SK-N-SH (cell line): ENCODE measurements at regions not wholly inside any gene's neighbourhood (a gene's known extent, or its start where the extent isn't known, plus 50 kb on each side); places are given as distances from the start of the nearest gene placed in this dataset.

Experiments
- EP300 ChIP-seq, 2 experiments: IDR thresholded peaks; 2 replicates each; pipeline versions ENCODE4 v1.4.0 to v1.6.1; 2012; ENCODE audit warnings: borderline replicate concordance in 1 of 2, low read depth in 1 of 2, low read length in 1 of 2
- EZH2phosphoT487 ChIP-seq: fragments of 200-600 bp; sonication (generic); IDR thresholded peaks from 2 replicates; pipeline ENCODE4 v1.6.1; 2017; ENCODE audit warnings: low read depth, mixed run types, mild to moderate bottlenecking, antibody characterized with exemption, moderate library complexity, borderline replicate concordance
- POLR2AphosphoS5 ChIP-seq: IDR thresholded peaks from 2 replicates; pipeline ENCODE4 v1.6.1; 2012; ENCODE audit warnings: low read depth, low read length
- RCOR1 ChIP-seq: fragments of 150-350 bp; IDR thresholded peaks from 2 replicates; pipeline ENCODE4 v1.6.1; 2017; ENCODE audit warnings: antibody characterized with exemption, low read length
- RFX5 ChIP-seq: IDR thresholded peaks from 2 replicates; pipeline ENCODE4 v1.6.1; 2012; ENCODE audit warnings: mild to moderate bottlenecking, improper control_type of control experiment, low read length
- TF ChIP-seq, protein P1 (sequence below): fragments of 200-600 bp; sonication (generic); IDR thresholded peaks from 2 replicates; pipeline ENCODE4 v1.6.1; 2017; ENCODE audit warnings: antibody characterized with exemption, mild to moderate bottlenecking, moderate library complexity
- TF ChIP-seq, protein P2 (sequence below): fragments of 150-350 bp; IDR thresholded peaks from 2 replicates; pipeline ENCODE4 v1.6.1; 2017; ENCODE audit warnings: antibody characterized with exemption, low read length, low read depth, borderline replicate concordance

DNA sequence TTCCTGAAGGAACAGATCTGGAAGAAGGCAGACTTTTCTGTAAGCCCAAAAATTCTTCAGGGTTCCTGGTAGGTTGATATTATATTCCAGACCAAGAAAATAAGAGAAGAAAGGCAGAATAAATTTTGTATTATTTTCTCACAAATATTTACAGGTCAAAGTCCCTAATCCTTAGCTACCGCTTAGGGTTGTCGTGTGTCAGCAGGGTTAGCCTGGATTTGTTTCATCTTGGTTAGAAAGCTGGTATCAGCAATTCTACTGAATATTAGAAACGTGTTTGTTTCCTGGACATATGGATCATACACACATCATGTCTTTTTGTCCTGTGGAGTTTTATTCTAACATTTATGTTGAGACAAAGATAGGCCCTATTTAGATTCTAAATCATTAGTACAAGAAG, 232.9 kb upstream of the CXXC4 start:
- TF ChIP-seq, protein P1, sequence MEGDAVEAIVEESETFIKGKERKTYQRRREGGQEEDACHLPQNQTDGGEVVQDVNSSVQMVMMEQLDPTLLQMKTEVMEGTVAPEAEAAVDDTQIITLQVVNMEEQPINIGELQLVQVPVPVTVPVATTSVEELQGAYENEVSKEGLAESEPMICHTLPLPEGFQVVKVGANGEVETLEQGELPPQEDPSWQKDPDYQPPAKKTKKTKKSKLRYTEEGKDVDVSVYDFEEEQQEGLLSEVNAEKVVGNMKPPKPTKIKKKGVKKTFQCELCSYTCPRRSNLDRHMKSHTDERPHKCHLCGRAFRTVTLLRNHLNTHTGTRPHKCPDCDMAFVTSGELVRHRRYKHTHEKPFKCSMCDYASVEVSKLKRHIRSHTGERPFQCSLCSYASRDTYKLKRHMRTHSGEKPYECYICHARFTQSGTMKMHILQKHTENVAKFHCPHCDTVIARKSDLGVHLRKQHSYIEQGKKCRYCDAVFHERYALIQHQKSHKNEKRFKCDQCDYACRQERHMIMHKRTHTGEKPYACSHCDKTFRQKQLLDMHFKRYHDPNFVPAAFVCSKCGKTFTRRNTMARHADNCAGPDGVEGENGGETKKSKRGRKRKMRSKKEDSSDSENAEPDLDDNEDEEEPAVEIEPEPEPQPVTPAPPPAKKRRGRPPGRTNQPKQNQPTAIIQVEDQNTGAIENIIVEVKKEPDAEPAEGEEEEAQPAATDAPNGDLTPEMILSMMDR = no peak
- TF ChIP-seq POLR2AphosphoS5 (no peak), RFX5 (no peak), EP300 (IDR thresholded peaks at IDR 0.05; ENCODE audit: borderline replicate concordance in 1 of 2, low read depth in 1 of 2, low read length in 1 of 2) (no peak), EZH2phosphoT487 (no peak), RCOR1 (no peak)
- TF ChIP-seq, protein P2, sequence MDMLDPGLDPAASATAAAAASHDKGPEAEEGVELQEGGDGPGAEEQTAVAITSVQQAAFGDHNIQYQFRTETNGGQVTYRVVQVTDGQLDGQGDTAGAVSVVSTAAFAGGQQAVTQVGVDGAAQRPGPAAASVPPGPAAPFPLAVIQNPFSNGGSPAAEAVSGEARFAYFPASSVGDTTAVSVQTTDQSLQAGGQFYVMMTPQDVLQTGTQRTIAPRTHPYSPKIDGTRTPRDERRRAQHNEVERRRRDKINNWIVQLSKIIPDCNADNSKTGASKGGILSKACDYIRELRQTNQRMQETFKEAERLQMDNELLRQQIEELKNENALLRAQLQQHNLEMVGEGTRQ = no peak
